ENCODE measurements at regions not wholly inside any gene's neighbourhood (a gene's known extent, or its start where the extent isn't known, plus 50 kb on each side); places are given as distances from the start of the nearest gene placed in this dataset.
A peak's percentile ranks its signal among the peaks of the same experiment; 100 is the strongest.

GRCh38 chr15:62941699-62942098 lies 100.8 kb upstream of the TPM1 start:
- H3K36me3 ChIP-seq = no peaks in the 10 kb centered on the region
- intact Hi-C loops (cut with micrococcal nuclease) = no loop called here
- no peak overlapping the region for H3K4me3 ChIP-seq
- no peaks in the 10 kb centered on the region for H3K9me3 ChIP-seq (replicated peaks)
- peaks cover 28% of the 10 kb centered on the region for H3K4me1 ChIP-seq
- no peaks in the 10 kb centered on the region for H3K27me3 ChIP-seq (ENCODE audit: low read depth)
- DNase-seq = no peak
- H3K27ac ChIP-seq (replicated peaks) = peak overlapping the region; percentile 81
- TF ChIP-seq CTCF (IDR thresholded peaks at IDR 0.05; ENCODE audit: borderline replicate concordance) = no peak

DNA sequence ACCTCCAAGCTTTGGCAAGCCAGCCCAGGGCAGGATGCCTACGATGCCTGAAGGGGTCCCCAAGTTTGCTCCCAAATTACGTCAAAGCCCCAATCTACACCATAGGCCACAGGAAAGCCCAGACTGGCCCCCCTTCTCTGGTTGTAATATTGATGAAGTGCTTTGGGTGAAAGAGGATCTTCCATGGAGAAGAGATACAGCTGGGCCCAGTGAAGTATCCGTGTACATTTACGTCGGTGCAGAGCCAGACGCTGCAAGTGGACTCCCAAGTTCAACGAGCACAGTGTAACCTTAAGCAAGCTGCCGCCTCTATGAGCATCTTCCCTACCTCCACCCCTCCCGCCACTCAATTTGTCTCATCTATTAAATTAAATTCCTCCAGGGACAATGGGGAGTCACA lies 100.1 kb upstream of the TPM1 start:
- intact Hi-C loops (cut with micrococcal nuclease) = no loop called here
- Histone ChIP-seq H3K27me3 (ENCODE audit: low read depth) (no peaks in the 10 kb centered on the region), H3K4me3 (no peak overlapping the region), H3K9me3 (replicated peaks) (no peaks in the 10 kb centered on the region), H3K4me1 (peaks cover 28% of the 10 kb centered on the region), H3K36me3 (no peaks in the 10 kb centered on the region), H3K27ac (replicated peaks) (peak overlapping the region; percentile 81)
- no peak for TF ChIP-seq CTCF (IDR thresholded peaks at IDR 0.05; ENCODE audit: borderline replicate concordance)
- DNase-seq = no peak

- H3K36me3 ChIP-seq = no peaks in the 10 kb centered on the region
- H3K27ac ChIP-seq (replicated peaks) = no peak overlapping the region
- no peaks in the 10 kb centered on the region for H3K27me3 ChIP-seq (ENCODE audit: low read depth)
- intact Hi-C loops (cut with micrococcal nuclease) = no loop called here
- H3K4me3 ChIP-seq = no peak overlapping the region
- DNase-seq = no peak
- no peak for TF ChIP-seq CTCF (IDR thresholded peaks at IDR 0.05; ENCODE audit: borderline replicate concordance)
- H3K9me3 ChIP-seq (replicated peaks) = no peaks in the 10 kb centered on the region
- peaks cover 23% of the 10 kb centered on the region for H3K4me1 ChIP-seq
Observed at GRCh38 chr15:62945063-62945462, 97.5 kb upstream of the TPM1 start.

GRCh38 chr15:62945760-62946159 lies 96.8 kb upstream of the TPM1 start:
- Histone ChIP-seq H3K4me3 (no peak overlapping the region), H3K27me3 (ENCODE audit: low read depth) (no peaks in the 10 kb centered on the region), H3K4me1 (peaks cover 20% of the 10 kb centered on the region), H3K36me3 (no peaks in the 10 kb centered on the region), H3K27ac (replicated peaks) (no peak overlapping the region), H3K9me3 (replicated peaks) (no peaks in the 10 kb centered on the region)
- TF ChIP-seq CTCF (IDR thresholded peaks at IDR 0.05; ENCODE audit: borderline replicate concordance) = no peak
- intact Hi-C loops (cut with micrococcal nuclease) = no loop called here
- no peak for DNase-seq

- Histone ChIP-seq H3K36me3 (no peaks in the 10 kb centered on the region), H3K4me1 (peaks cover 9% of the 10 kb centered on the region), H3K9me3 (replicated peaks) (no peaks in the 10 kb centered on the region), H3K27me3 (ENCODE audit: low read depth) (no peaks in the 10 kb centered on the region), H3K27ac (replicated peaks) (no peak overlapping the region), H3K4me3 (no peak overlapping the region)
- no peak for TF ChIP-seq CTCF (IDR thresholded peaks at IDR 0.05; ENCODE audit: borderline replicate concordance)
- intact Hi-C loops (cut with micrococcal nuclease) = no loop called here
- DNase-seq = no peak
Observed at GRCh38 chr15:62946940-62947339, 95.6 kb upstream of the TPM1 start.

DNA sequence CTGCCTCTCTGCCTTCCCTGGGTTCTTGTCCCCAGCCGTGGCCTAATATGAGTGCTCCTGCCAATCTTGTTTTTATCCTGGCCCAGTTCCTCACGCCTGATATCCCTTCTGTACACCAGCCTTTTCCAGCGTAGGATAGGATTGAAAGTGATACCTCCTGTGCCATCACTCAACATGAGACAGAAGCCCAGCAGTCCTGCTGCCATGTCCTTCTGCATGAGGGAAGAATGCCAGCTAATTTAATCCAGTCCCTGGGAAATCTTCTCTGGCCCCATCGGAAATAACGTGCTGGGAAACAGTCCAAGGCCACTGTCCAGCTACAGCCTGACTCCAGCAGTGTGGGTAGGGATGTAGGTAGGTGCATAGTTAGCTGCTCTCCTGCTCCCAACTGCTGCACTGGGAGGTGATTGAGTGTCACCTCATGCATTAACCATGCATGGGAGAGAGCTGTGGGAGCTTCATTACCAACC lies 92.0 kb upstream of the TPM1 start:
- Histone ChIP-seq H3K4me1 (peaks cover 5% of the 10 kb centered on the region), H3K27me3 (ENCODE audit: low read depth) (no peaks in the 10 kb centered on the region), H3K4me3 (no peak overlapping the region), H3K9me3 (replicated peaks) (no peaks in the 10 kb centered on the region), H3K36me3 (no peaks in the 10 kb centered on the region), H3K27ac (replicated peaks) (no peak overlapping the region)
- TF ChIP-seq CTCF (IDR thresholded peaks at IDR 0.05; ENCODE audit: borderline replicate concordance) = no peak
- intact Hi-C loops (cut with micrococcal nuclease) = no loop called here
- DNase-seq = no peak
